Renal cortical epithelial cell (primary cell): ENCODE measurements at regions not wholly inside any gene's neighbourhood (a gene's known extent, or its start where the extent isn't known, plus 50 kb on each side); places are given as distances from the start of the nearest gene placed in this dataset.

Source experiments
- DNase-seq: peaks from one replicate; pipeline ENCODE4 v3.0.0-alpha.2; 2011; ENCODE audit warnings: low read depth

- no peak for DNase-seq
These were observed 209.4 kb upstream of the TMEM132C start for GRCh38 chr12:128057586-128057985.

- no peak for DNase-seq
These were observed 207.2 kb upstream of the TMEM132C start for GRCh38 chr12:128059621-128060370.

DNA sequence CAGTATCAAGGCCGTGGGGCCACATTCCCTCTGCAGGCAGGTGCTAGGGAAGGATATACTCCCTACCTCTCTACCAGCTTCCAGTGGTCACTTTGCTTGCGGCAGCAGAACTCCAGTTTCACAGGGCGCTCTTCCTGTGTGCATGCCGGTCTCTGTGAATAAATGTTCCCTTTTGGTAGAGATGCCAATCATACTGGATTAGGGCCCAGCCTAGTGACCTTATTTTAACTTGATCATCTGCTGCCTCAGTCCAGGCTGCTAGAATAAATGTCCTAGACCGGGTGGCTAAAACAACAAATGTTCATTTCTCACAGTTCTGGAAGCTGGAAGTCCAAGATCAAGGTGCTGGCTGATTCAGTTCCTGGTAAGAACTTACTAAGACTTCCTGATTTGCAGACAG, 198.8 kb upstream of the TMEM132C start:
- DNase-seq: no peak

DNA sequence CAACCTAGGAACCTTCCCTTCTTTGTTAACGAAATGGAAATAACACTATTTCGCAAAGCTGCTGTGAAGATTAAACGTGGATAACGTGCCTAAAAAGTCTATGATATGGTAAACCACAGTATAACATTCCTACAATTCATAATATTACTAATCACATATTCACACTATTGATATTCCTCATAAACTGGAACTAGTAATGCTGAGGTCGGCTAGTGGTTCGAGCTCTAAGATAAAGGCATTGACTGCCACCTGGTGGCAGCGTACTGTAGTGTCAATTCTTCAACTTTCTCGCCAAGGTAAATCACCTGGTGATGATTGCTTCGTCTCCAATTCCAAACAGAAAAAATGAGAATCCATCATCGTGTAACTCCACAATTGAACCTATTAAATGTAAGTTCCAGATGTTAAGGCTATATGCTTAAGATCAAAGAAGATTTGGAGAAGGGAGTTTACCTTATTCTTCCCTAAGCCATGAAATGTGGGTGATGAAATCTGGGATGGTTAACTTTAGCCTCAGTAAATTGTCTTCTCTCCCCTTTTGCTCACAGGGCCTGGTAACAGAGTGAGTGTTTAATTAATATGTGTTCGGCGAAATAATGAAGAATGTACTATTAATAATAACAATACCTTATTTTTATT, 197.5 kb upstream of the TMEM132C start:
- DNase-seq: peak; percentile 3

DNA sequence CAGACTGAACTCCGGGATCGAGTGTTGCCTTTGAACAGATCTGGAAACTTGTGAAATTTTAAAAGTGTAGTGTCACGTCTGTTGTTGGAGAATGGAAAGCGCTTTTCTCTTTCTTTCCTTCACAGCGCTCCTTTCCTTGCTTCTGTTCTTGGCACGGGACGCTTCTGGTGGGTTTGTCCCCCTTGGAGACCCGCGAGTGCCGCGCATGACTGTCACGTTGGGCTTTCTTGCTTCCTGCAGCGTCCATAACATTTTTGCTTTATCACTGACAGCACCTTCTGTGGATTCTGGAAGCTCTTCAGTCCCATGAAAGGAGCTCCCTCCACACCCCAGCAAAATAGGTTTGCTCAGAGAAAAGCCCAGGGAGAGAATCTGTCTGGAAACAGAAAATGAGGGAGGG, 193.0 kb upstream of the TMEM132C start:
- DNase-seq: no peak

DNA sequence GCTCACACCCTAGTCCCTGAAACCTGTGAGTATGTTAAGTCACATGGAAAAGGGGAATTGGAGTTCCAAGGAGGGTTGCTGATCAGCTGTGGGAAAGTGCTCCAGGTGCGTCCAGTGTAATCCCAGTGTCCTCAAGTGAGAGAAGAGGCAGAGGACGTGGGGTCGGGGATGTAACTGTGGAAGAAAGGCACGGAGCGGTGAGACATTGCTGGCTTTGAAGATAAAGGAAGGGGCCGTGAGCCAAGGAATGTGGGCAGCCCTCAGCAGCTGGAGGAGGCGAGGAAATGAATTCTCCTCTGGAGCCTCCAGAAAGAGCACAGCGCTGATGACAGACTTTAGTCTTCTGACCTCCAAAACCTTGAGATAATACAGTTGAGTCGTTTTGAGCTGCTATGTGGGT, 191.6 kb upstream of the TMEM132C start:
- DNase-seq: no peak

DNA sequence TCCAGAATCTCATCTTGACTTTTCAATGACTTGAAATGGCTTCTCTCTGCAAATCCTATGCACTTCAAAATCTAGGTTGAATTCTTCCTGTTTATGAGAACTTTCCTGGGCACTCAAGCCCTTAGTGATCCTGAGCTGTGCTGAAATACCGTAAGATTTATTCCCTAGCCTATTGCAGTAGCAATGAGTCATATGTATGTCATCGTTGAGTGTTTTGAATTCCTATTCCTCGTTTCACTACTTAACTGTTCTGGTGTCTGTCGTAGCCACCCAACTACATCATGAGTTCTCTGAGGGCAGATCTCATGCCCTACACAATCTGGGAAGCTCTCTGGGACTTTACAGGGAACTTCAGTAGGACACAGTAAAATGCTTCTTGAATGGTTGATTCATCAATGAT, 190.8 kb upstream of the TMEM132C start:
- peak; percentile 9 for DNase-seq

GRCh38 chr12:128077211-128077916, 189.6 kb upstream of the TMEM132C start:
- no peak for DNase-seq

GRCh38 chr12:128077917-128078298, 189.1 kb upstream of the TMEM132C start:
- no peak for DNase-seq

- no peak for DNase-seq
These were observed 188.5 kb upstream of the TMEM132C start for GRCh38 chr12:128078301-128078971.

DNA sequence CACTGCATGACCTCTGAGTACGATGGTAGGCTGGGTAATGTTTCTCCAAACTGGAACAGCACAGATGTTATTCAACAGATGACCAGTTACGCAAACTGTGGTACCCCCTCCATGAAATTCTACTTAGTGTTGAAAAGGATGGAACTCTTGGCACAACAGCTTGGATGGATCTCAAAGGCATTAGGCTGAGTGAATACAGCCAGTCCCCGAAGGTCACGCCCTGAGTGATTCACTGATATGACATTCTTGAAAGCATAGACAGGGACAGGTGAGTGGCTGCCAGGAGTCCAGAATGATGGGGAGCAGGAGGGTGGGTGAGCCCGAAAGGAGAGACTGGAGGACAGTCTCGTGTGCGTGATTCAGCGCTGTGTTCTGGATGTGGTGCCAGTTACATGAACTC, 187.5 kb upstream of the TMEM132C start:
- DNase-seq: no peak

DNA sequence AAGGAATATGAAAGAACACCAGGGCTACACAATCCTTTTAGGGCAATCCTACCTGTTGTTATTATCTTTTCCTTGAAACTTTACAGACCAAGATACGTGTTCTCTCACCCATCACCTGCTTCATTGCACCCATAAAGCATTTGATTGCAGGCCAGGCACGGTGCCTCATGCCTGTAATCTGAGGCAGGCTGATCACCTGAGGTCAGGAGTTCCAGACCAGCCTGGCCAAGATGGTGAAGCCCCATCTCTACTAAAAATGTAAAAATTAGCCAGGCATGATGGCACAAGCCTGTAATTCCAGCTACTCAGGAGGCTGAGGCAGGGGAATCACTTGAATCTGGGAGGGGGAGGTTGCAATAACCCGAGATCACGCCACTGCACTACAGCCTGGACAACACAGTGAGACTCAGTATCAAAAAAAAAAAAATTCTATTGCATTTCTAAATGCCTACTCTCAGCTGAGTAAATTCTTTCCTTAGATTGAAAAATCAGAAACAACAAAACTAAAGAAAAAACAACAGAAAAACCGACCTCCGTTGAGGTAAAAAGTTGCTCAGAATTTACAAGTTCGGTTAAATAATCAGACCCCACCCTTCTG, 183.7 kb upstream of the TMEM132C start:
- DNase-seq: no peak

- DNase-seq: no peak
These were observed 178.0 kb upstream of the TMEM132C start for GRCh38 chr12:128088926-128089325.

- no peak for DNase-seq
These were observed 177.0 kb upstream of the TMEM132C start for GRCh38 chr12:128089961-128090360.

- DNase-seq: no peak
These were observed 175.8 kb upstream of the TMEM132C start for GRCh38 chr12:128091101-128091720.

- DNase-seq: no peak
These were observed 175.0 kb upstream of the TMEM132C start for GRCh38 chr12:128091951-128092382.

GRCh38 chr12:128098730-128099129, 168.2 kb upstream of the TMEM132C start:
- DNase-seq: no peak

DNA sequence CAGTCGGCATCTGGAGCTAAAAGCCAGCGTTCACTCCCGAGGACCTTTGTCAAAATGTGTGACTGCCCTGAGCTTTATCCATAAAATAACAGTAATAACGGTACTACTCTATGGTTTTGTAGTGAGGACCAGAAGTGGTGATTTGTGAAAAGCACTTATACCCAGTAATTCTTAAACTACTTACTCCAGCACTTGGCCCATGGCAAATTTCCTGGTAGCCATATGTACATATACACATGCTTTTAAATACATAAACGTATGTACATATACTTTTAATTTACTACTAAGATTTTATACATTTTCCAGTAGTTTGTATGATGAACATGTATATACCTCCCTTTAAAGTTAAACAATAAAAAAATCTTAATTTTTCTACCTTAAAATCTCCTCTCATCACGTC, 163.8 kb upstream of the TMEM132C start:
- DNase-seq: no peak

- DNase-seq: no peak
These were observed 157.7 kb upstream of the TMEM132C start for GRCh38 chr12:128109236-128109635.

DNA sequence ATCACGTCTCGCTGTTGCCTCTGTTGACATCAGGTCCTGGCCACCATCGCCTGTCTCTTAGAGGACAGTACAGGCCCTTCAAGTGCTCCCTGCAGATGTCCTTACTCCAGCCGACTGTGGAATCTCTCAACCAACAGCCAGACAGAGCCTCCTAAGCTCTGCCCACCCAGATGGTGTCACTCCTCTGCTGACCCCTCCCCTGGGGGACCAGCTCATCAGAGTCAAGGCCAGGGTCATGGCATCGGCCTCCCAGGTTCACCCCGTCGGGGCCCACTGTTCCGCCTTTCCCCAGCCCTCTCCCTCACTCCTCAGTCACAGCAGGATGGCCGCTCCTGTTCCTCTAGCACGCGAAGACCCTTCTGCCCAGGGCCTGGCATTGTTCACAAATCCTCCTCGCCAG, 157.3 kb upstream of the TMEM132C start:
- no peak for DNase-seq

DNA sequence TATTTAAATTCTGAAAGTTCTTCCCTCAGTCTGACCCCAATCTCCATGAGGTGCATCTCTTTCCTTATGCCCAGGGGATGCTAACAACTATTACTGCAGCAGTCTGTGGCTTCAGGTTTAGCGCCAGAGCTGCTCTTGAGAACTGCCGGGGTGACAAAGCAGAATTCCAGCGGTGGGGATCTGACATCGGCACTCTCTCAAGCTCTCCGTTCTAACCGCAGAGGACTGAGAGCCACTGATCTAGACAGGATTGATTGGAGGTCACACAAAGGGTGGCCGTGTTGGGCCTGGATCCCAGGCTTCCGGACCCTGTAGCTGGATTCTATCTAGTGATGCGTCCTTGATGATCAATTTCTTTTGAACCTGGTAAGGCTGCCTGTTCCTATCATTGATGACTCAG, 155.6 kb upstream of the TMEM132C start:
- DNase-seq: no peak

GRCh38 chr12:128111951-128112350, 155.0 kb upstream of the TMEM132C start:
- no peak for DNase-seq
